ENCODE measurements at regions not wholly inside any gene's neighbourhood (a gene's known extent, or its start where the extent isn't known, plus 50 kb on each side); places are given as distances from the start of the nearest gene placed in this dataset.
"Not testable (repeated sequence)": the region's sequence is repeated elsewhere in the genome, so short reads cannot be mapped to it uniquely, and the experiment has no call there.

DNA sequence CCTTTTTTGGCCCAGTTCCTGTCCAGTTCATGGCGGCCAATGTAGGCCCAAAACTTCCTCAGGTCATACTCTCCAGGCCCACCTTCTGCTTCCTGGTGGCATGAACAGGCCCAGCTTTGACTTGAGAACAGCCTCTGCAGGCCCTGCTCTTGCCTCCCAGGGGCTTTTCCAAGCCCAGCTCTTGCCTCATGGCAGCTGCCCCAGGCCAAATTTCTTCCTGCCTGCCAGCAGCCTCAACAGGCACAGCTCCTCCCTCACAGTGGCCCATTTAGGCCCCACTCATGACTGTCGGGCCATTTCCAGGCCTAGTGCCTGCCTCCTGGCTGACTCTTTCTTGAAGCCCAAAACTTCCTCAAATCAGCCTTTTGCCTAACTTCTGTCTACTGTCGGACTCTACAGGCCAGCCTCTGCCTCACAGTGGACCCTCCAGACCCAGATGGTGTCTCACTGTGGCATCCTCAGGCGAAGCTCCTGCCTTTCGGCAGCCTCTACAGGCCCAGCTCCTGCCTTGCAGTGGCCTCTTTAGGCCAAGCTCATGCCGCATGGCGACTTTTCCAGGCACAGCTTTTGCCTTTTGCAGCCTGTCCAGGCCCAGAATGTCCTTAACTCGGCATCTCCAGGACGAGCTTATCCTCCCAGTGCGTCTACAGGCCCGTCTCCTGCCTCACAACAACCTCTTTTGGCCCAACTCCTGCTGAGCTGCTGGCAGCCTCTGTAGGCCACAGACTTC lies 53.7 kb upstream of the METTL14 start:
- DNase-seq; H3K4me1 ChIP-seq; intact Hi-C loops (cut with DNase I; ENCODE audit: low total_unique reads); H3K27ac ChIP-seq; H3K4me3 ChIP-seq; H3K9me3 ChIP-seq; H3K27me3 ChIP-seq (replicated peaks in 1 of 7): not testable (repeated sequence)
- H3K36me3 ChIP-seq, result peaks cover 0 to 73% (median 31%) of the 10 kb centered on the region in 6 donors
- WGBS, 5 donors, result 90 to 97% (median 94%) methylated on average over 11 of the region's 11 CpGs

GRCh38 chr4:118633476-118633875 lies 51.7 kb upstream of the METTL14 start:
- H3K4me3 ChIP-seq; H3K4me1 ChIP-seq; H3K27me3 ChIP-seq (replicated peaks in 1 of 7); H3K27ac ChIP-seq; intact Hi-C loops (cut with DNase I; ENCODE audit: low total_unique reads); H3K9me3 ChIP-seq; DNase-seq: not testable (repeated sequence)
- H3K36me3 ChIP-seq, result peaks cover 0 to 58% (median 31%) of the 10 kb centered on the region in 6 donors
- WGBS, 5 donors, result 91 to 99% (median 95%) methylated on average over 9 to 22 of the region's 22 CpGs

GRCh38 chr4:118634126-118634875 lies 50.9 kb upstream of the METTL14 start:
- H3K4me1 ChIP-seq; DNase-seq; H3K9me3 ChIP-seq; H3K27me3 ChIP-seq (replicated peaks in 1 of 7); H3K4me3 ChIP-seq; intact Hi-C loops (cut with DNase I; ENCODE audit: low total_unique reads); H3K27ac ChIP-seq: not testable (repeated sequence)
- 89 to 98% (median 95%) methylated on average over 23 to 33 of the region's 33 CpGs for WGBS, 5 donors
- peaks cover 0 to 54% (median 31%) of the 10 kb centered on the region in 6 donors for H3K36me3 ChIP-seq

Small RNAs in the stretch of these regions (small RNA-seq; reads per million reads assigned to genes)
- gene AC092670.1, result 0 reads per million in 4 donors
- 0 reads per million in 4 donors for gene RNU6-1054P

Data from spleen (tissue), 11 donors.